Tibial artery (tissue), 4 donors: ENCODE measurements at regions not wholly inside any gene's neighbourhood (a gene's known extent, or its start where the extent isn't known, plus 50 kb on each side); places are given as distances from the start of the nearest gene placed in this dataset.

Experiments
- DNase-seq, 2 donors: peaks; one replicate each; pipeline ENCODE4 v3.0.0-alpha.2; 2019
- H3K27ac ChIP-seq, 2 donors: fragments of 200-600 bp; sonication (generic) in 1 of 2; 1 replicate in 1 of 2; 2 replicates in 1 of 2; pipeline ENCODE4 v1.5.1; 2018 to 2019; ENCODE audit warnings: mild to moderate bottlenecking in 1 of 2
- H3K27me3 ChIP-seq, 2 donors: fragments of 200-600 bp; sonication (generic) in 1 of 2; one replicate each; pipeline versions ENCODE4 v1.5.1 to v1.6.0; 2016 to 2019
- H3K36me3 ChIP-seq, 3 donors: fragments of 200-600 bp; sonication (generic) in 2 of 3; one replicate each; pipeline ENCODE4 v1.5.1; 2016 to 2019; ENCODE audit warnings: mild to moderate bottlenecking in 2 of 3
- H3K4me1 ChIP-seq, 4 donors: fragments of 200-600 bp; sonication (generic) in 2 of 4; 1 replicate in 3 of 4; 2 replicates in 1 of 4; pipeline ENCODE4 v1.5.1; 2016 to 2019
- H3K4me3 ChIP-seq, 2 donors: fragments of 200-600 bp; sonication (generic) in 1 of 2; 1 replicate in 1 of 2; 2 replicates in 1 of 2; pipeline ENCODE4 v1.5.1; 2018 to 2019; ENCODE audit warnings: mild to moderate bottlenecking in 2 of 2
- H3K9me3 ChIP-seq, 3 donors: fragments of 200-600 bp; sonication (generic) in 1 of 3; one replicate each; pipeline ENCODE4 v1.5.1; 2016 to 2019
- CTCF ChIP-seq, 2 experiments: fragments of 200-600 bp in 1 of 2; fragments of 450-650 bp in 1 of 2; IDR thresholded peaks; one replicate each; pipeline ENCODE4 v1.5.1; 2017 to 2019; ENCODE audit warnings: antibody characterized with exemption in 2 of 2, mild to moderate bottlenecking in 1 of 2, moderate library complexity in 1 of 2
- intact Hi-C: fragments of 100-400 bp; cut with DNase I; formaldehyde crosslinking; loops from one replicate; pipeline ENCODE4 v1.15.0; 2023; ENCODE audit warnings: low total_unique reads

DNA sequence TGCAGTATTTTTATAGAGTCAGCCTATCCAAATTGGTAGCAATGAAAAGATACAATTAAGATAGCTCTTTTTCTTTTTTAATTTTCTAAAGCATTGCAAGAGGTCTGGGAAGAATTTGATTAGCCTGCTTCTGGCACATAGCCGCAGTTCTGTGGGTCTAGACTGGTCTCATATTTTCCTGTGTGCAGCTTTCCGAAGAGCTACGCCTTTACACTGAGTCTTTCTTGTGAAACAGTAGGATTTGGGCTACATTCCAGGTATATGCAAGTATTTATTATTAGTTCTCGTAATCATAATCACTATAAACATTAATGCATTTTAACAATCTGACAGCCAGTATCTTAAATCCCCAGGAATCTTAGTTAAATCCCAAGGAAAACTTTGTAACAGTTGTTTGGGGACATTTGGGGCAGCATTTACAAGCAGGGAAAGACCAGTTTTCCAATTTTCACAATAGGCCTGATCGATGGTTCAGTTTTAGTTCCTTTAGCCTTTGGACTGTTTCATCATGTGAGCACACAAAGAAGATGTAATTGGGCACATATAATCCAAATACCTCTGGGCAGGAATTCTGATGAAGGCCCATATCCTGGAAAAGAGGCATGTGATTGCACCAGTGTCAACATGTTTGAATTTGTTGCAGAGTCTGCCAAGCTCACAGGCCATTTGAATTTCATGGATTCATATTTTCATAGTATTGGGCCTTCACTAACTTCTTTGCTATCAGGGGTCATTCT is 287.3 kb downstream of the INHBA start:
- H3K27me3 ChIP-seq: no peaks in the 10 kb centered on the region
- H3K36me3 ChIP-seq: no peaks in the 10 kb centered on the region
- no peak overlapping the region for H3K4me3 ChIP-seq
- no peak for DNase-seq
- no peak overlapping the region for H3K27ac ChIP-seq
- intact Hi-C loops: no loop called here
- peaks cover 0 to 8% (median 0%) of the 10 kb centered on the region in 3 donors for H3K9me3 ChIP-seq
- no peaks in the 10 kb centered on the region for H3K4me1 ChIP-seq
- TF ChIP-seq CTCF (IDR thresholded peaks at IDR 0.05): no peak

GRCh38 chr7:41415051-41415450 is 287.8 kb downstream of the INHBA start:
- Histone ChIP-seq H3K4me3 (no peak overlapping the region), H3K27ac (no peak overlapping the region), H3K27me3 (no peaks in the 10 kb centered on the region), H3K4me1 (no peaks in the 10 kb centered on the region), H3K9me3 (peaks cover 0 to 8% (median 0%) of the 10 kb centered on the region in 3 donors), H3K36me3 (no peaks in the 10 kb centered on the region)
- no peak for DNase-seq
- no peak for TF ChIP-seq CTCF (IDR thresholded peaks at IDR 0.05)
- intact Hi-C loops: no loop called here

- Histone ChIP-seq H3K4me3 (no peak overlapping the region), H3K4me1 (no peaks in the 10 kb centered on the region), H3K27ac (no peak overlapping the region), H3K36me3 (no peaks in the 10 kb centered on the region), H3K9me3 (no peaks in the 10 kb centered on the region), H3K27me3 (no peaks in the 10 kb centered on the region)
- DNase-seq: no peak
- intact Hi-C loops: no loop called here
- TF ChIP-seq CTCF (IDR thresholded peaks at IDR 0.05): no peak
Measured at GRCh38 chr7:41404375-41405074, 298.4 kb downstream of the INHBA start.

- DNase-seq: no peak
- no peak for TF ChIP-seq CTCF (IDR thresholded peaks at IDR 0.05)
- intact Hi-C loops: no loop called here
Measured at GRCh38 chr7:41403291-41403690, 299.6 kb downstream of the INHBA start.

GRCh38 chr7:41401833-41402232 is 301.1 kb downstream of the INHBA start:
- no peak overlapping the region for H3K27ac ChIP-seq
- H3K4me3 ChIP-seq: no peak overlapping the region
- intact Hi-C loops: no loop called here
- DNase-seq: no peak
- no peaks in the 10 kb centered on the region for H3K4me1 ChIP-seq
- H3K9me3 ChIP-seq: no peaks in the 10 kb centered on the region
- no peaks in the 10 kb centered on the region for H3K27me3 ChIP-seq
- no peak for TF ChIP-seq CTCF (IDR thresholded peaks at IDR 0.05)
- H3K36me3 ChIP-seq: no peaks in the 10 kb centered on the region

More at GRCh38 chr7:41403291-41403690, 299.6 kb downstream of the INHBA start:
- Histone ChIP-seq H3K36me3 (no peaks in the 10 kb centered on the region), H3K4me3 (no peak overlapping the region), H3K4me1 (no peaks in the 10 kb centered on the region), H3K9me3 (no peaks in the 10 kb centered on the region), H3K27me3 (no peaks in the 10 kb centered on the region), H3K27ac (no peak overlapping the region)
